Cardiac septum (tissue), 1 donor: ENCODE measurements at regions not wholly inside any gene's neighbourhood (a gene's known extent, or its start where the extent isn't known, plus 50 kb on each side); places are given as distances from the start of the nearest gene placed in this dataset.

Experiments
- DNase-seq: peaks from one replicate; pipeline ENCODE4 v3.0.0-alpha.2; 2020; ENCODE audit warnings: low spot score
- intact Hi-C: fragments of 100-400 bp; cut with DNase I; formaldehyde crosslinking; loops from one replicate; pipeline ENCODE4 v1.14.0; 2022
- donor health status: DM: no; HTN: no; CAD: no.

DNA sequence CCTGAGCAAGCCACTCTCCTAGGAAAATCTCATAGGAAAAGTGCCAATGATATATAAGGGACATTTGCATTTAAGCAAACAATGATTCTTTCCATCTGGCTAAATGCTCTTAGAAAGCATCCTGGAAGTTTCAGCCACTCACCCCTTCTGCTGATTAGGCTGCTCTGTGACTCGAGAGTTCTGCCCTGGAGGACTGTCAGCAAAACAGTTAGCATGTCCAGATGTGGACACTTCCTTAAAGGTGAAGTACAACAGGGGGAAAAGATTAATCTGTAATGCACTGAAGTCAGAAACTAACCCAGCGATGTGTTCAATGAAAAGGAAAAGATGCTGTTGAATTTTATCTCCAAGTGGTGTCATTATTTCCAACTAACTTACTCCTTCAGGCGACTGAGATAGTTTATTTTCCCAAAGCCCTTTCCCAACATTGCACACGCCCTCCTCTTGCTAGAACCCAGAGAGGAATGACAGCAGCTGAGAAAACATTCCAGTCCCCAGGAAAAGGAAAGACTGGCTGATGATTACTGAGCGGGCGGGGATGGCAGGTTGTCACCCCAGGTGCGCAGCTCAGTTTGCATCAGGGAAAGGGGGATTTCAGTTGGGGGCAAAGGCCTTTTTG lies 214.0 kb downstream of the SS18 start:
- intact Hi-C loops = no loop called here

DNA sequence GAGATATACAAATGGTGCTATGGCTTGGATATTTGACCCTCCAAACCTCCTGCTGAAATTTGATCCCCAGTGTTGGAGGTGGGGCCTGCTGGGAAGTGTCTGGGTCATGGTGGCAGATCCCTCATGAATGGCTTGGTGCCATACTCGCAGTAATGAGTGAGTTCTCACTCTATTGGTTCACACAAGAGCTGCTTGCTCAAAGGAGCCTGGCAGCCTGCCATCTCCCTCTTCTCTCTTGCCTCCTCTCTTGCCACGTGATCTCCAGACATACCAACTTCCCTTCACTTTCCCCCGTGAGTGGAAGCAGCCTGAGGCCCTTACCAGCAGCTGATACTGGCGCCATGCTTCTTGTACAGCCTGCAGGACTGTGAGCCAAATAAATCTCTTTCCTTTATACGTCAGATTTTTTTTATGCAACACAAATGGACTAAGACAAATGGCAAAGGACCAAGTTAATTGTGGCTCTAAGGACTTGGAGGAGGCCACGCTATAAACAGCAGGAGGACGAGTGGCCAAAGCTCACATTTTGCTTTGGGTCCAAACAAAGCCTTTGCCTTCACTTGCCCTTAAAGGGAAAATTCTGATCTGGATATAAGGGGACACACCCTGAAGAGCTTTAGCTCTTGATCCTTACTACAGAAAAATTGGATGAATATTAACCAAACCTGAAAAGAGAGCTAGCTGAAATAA lies 214.7 kb downstream of the SS18 start:
- intact Hi-C loops = no loop called here
- no peak for DNase-seq

More for the DNA sequence above, 214.0 kb downstream of the SS18 start:
- DNase-seq = no peak

DNA sequence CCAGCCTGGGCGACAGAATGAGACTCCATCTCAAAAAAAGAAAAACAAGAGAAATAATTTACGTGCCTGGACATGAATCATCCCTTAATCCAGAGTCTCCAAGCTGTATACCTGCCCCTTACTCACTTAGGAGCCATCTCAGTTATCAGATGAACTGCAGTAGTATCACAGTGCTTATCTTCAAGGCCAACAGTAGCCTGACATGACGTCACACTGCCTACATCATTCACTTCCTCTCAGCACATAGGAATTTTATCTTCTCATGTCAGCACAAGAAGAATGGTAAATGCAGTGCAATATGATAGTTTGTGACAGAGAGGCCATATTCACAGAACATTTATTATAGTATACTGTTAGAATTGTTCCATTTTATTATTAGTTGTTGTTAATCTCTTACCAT lies 216.6 kb downstream of the SS18 start:
- intact Hi-C loops = no loop called here
- no peak for DNase-seq

GRCh38 chr18:25866331-25866730 lies 224.1 kb downstream of the SS18 start:
- DNase-seq = no peak
- intact Hi-C loops = no loop called here

DNA sequence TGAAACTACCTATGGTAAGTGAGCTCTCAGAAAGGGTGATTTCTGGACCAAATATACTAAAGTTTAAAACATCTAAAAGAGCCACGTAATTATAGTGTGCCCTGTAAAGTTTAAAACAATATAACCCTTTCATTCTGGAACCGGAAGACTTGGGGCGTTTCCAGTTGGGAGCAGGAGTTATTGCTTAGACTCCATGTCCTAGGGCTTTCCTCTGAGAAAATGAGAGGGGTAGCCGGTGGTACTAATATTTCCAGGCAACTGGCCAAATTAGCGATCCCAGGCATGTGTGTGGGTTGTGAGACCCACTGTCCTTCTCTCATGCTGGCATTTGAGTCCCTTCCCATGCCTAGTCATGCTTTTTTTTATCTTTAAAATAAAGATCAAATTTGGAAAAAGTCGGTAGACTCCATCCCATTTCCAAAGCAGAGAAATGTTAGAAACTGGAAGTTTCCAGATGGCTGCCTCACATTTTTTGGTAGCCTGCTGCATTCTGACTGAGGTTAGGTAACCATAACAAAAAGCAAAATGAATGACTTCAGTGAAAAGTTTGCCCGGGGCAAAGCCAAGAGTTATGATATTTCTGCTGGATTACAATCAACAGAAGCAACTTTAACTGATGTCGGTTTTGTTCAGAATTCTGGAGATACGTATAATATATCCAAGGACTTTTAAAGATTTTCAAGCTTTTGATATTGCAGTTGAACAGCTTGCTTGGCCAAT lies 227.4 kb downstream of the SS18 start:
- DNase-seq = no peak
- intact Hi-C loops = no loop called here

- intact Hi-C loops = no loop called here
- DNase-seq = no peak
Observed at GRCh38 chr18:25853691-25854433, 236.6 kb downstream of the SS18 start.

GRCh38 chr18:25843791-25844190 lies 246.6 kb downstream of the SS18 start:
- DNase-seq = no peak
- intact Hi-C loops = no loop called here

GRCh38 chr18:25842665-25843064 lies 247.7 kb downstream of the SS18 start:
- DNase-seq = no peak
- intact Hi-C loops = no loop called here

GRCh38 chr18:25834061-25834460 lies 256.4 kb downstream of the SS18 start:
- no peak for DNase-seq
- intact Hi-C loops = no loop called here

DNA sequence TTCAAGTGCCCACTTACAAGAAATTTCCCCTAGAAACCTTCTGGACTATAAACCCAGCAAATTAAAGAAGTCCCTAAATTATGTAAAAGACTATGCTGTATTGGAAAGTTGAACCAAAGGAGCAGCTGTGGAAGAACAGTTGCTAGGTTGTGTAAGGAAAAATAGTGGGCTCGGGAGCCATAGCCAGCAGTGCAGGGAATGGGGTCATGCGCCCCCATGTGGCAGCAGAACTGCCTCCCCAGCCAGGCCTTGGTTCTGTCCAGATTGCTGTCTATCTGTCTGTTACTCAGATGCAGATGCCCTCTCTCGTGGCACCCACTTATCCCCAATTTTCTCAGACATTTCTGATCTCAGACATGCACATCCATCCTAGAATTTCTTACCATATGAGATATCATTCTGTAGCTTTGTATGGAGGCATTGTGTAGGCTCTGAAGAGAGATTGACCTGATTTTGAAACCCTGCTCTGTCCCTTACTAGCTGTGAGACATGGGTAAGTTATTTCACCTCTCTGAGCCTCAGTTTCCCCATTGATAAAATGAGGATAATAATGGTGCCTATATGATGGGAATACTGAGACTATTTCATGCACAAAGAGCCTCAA lies 258.3 kb downstream of the SS18 start:
- intact Hi-C loops = loop anchor here (2.0 kb wide), 1 partner anchor 953 kb away; no protein-coding TSS in a partner anchor
- DNase-seq = no peak

- no peak for DNase-seq
- intact Hi-C loops = no loop called here
Observed at GRCh38 chr18:25831301-25831701, 259.1 kb downstream of the SS18 start.

- DNase-seq = no peak
- intact Hi-C loops = no loop called here
Observed at GRCh38 chr18:25830787-25831186, 259.6 kb downstream of the SS18 start.

DNA sequence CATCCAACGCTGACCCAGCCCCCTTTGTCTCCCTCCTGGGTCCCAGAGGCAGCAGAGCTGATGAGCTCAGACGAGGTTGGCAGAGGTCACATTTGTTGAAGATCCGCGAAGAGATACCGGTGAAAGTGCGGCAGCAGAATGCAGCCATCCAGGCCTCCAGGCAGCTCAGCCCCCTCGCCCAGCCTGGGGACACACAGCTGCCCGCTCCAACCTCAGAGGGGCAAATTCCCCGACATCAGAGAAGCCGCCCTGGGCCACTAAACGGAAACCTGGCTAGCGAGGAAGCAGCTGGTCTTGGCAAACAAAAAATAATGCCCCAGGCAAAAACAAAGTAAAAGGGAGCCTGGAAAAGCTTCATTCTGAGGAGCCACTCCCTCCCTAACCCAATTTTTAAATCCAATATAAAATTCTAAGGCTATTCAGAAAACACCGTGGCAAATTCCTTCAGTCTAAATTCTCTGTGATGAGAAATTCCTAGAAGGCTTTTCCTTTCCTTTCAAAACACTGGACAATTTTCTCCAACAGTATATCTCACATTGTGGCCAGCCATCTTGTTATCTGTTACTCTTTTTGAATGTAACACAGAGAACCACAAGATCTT lies 262.4 kb downstream of the SS18 start:
- intact Hi-C loops = no loop called here
- no peak for DNase-seq

DNA sequence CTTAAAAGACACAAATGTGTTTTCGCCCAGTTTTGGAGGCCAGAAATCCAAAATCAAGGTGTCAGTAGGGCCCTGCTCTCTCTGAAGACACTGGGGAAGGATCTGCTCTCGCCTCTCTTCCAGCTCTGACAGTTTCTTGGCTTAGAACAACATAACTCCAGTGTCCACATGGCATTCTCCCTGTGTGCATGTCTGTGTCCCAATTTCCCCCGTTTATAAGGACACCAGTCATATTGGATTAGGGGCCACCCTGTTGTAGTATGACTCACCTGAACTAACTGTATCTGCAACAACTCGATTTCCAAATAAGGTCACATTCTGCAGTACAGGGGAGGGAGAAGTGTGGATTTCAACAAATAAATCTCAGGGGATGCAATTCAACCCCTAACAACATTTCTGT lies 263.2 kb downstream of the SS18 start:
- intact Hi-C loops = no loop called here
- DNase-seq = no peak

- intact Hi-C loops = no loop called here
- DNase-seq = no peak
Observed at GRCh38 chr18:25826823-25827222, 263.6 kb downstream of the SS18 start.

GRCh38 chr18:25825979-25826776 lies 264.2 kb downstream of the SS18 start:
- intact Hi-C loops = no loop called here
- no peak for DNase-seq

GRCh38 chr18:25825056-25825455 lies 265.4 kb downstream of the SS18 start:
- intact Hi-C loops = no loop called here
- no peak for DNase-seq

GRCh38 chr18:25819746-25820363 lies 270.6 kb downstream of the SS18 start:
- no peak for DNase-seq
- intact Hi-C loops = loop anchor here (10.0 kb wide), 1 partner anchor 55 kb away; no protein-coding TSS in a partner anchor
